Testis (tissue), 2 donors: ENCODE measurements at regions not wholly inside any gene's neighbourhood (a gene's known extent, or its start where the extent isn't known, plus 50 kb on each side); places are given as distances from the start of the nearest gene placed in this dataset.

Experiments
- POLR2A ChIP-seq: fragments of 450-650 bp; IDR thresholded peaks from one replicate; pipeline ENCODE4 v1.6.1; 2017; ENCODE audit warnings: antibody characterized with exemption, mild to moderate bottlenecking, moderate library complexity
- TF ChIP-seq, protein P1 (sequence below), 3 experiments: fragments of 450-650 bp in 2 of 3; fragments of 200-600 bp in 1 of 3; sonication (generic) in 1 of 3; IDR thresholded peaks; one replicate each; pipeline ENCODE4 v1.5.1; 2016 to 2019; ENCODE audit warnings: antibody characterized with exemption in 3 of 3, mild to moderate bottlenecking in 2 of 3, moderate library complexity in 1 of 3

DNA sequence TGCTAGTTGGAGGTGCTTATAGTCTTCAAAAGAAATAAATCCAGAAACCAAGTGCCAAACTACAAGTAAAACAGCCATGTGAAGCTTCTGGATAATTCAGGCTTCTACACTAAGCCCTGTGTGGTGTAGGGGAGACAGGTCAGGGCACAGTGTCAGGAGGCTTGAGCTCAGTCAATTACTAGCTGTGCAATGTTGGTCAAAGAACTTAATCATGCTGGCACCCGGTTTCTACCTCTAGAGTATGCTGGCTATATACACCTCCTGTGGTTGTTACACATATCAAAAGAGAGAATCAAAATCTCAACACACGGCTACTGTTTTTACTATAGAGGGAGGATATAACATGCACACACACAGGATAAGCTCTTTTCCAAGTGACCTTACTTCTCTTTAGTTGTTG is 469.7 kb upstream of the ZNF462 start:
- TF ChIP-seq, protein P1, sequence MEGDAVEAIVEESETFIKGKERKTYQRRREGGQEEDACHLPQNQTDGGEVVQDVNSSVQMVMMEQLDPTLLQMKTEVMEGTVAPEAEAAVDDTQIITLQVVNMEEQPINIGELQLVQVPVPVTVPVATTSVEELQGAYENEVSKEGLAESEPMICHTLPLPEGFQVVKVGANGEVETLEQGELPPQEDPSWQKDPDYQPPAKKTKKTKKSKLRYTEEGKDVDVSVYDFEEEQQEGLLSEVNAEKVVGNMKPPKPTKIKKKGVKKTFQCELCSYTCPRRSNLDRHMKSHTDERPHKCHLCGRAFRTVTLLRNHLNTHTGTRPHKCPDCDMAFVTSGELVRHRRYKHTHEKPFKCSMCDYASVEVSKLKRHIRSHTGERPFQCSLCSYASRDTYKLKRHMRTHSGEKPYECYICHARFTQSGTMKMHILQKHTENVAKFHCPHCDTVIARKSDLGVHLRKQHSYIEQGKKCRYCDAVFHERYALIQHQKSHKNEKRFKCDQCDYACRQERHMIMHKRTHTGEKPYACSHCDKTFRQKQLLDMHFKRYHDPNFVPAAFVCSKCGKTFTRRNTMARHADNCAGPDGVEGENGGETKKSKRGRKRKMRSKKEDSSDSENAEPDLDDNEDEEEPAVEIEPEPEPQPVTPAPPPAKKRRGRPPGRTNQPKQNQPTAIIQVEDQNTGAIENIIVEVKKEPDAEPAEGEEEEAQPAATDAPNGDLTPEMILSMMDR (IDR thresholded peaks at IDR 0.05), result no peak
- TF ChIP-seq POLR2A, result no peak
